ENCODE measurements at regions not wholly inside any gene's neighbourhood (a gene's known extent, or its start where the extent isn't known, plus 50 kb on each side); places are given as distances from the start of the nearest gene placed in this dataset.
"Not testable (repeated sequence)": the region's sequence is repeated elsewhere in the genome, so short reads cannot be mapped to it uniquely, and the experiment has no call there.

DNA sequence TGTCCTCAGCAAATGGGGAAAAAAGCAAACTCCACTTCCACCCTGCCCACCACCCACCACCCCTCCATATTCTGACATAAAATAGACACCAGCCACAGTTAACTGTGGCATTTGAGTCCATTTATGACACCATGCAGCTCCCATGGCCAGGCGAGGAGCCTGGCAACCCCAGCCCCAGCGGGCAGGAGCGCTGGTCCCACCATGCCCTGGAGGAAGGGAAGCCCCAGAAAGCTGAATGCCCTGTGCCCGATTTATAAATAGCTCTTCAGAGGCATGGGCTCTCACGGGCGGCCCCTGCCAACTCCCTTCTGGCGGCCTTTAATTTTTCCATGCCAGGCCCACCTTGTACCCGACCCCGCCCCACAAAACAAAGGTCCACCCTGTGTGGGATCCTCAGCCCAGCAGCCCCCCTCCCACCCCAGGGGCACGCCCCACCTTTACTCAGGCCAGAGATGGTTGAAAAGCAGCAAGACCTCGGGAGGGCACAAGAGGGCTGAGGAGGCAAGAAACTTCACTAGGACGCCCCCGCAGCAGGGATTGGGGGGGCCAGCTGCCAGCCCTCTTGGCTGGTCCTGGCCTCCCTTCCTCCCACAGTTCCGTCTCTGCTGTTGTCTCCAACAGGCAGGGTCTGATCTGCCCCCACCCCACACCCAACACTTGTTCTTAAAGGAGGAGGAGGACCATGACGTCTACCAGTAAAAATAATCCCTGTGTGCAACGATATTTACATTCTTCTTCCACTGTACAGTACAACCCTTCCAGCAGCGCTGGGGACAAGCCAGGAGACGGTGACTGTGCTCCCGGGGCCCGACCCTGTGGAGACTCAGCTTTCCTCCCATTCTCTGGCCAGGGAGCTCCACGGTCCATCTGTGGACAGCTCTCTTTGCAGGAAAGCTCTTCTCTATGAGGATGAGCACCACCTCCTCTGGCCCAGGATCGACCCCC lies 115.6 kb upstream of the CDYL start:
- intact Hi-C loops (cut with micrococcal nuclease) = no loop called here

DNA sequence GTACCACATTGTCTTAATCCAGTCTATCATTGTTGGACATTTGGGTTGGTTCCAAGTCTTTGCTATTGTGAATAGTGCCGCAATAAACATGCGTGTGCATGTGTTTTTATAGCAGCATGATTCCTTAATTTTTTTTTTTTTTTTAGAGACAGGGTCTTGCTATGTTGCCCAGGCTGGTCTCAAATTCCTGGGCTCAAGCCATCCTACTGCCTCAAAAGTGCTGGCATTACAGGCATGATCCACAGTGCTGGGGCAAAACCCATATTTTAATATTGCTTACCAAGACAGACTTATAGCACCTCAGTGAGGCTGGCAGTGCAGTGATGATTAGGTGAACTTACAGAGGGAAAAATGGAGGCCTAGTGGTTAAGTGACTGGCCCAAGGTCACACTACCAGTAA lies 116.5 kb upstream of the CDYL start:
- BruUV-seq (replicated peaks); H3K27ac ChIP-seq (ENCODE audit: insufficient read depth, low read depth, low read length); H4K20me1 ChIP-seq (replicated peaks; ENCODE audit: control insufficient read depth, extremely low read depth, insufficient read depth, low read length); POLR2A ChIA-PET; H3K9me1 ChIP-seq (replicated peaks; ENCODE audit: control insufficient read depth, extremely low read depth, insufficient read depth, low read length); intact Hi-C loops (cut with micrococcal nuclease); H3K4me3 ChIP-seq (replicated peaks in 1 of 3; ENCODE audit: insufficient read depth in 1 of 3, low read depth in 1 of 3, low read length in 3 of 3); H2AFZ ChIP-seq (ENCODE audit: low read depth, low read length); dilution Hi-C loops (cut with MboI; ENCODE audit: extremely low pct_ligation_motif_present, low sequenced_read_pairs); H3K4me2 ChIP-seq (ENCODE audit: insufficient read depth, low read length); H3K4me1 ChIP-seq (ENCODE audit: control insufficient read depth, extremely low read depth, insufficient read depth, low read length); H3K27me3 ChIP-seq (ENCODE audit: control insufficient read depth in 2 of 2, insufficient read depth in 2 of 2, low read length in 2 of 2); H3K79me2 ChIP-seq (ENCODE audit: control insufficient read depth, insufficient read depth, low read length); H3K9me3 ChIP-seq (replicated peaks; ENCODE audit: control insufficient read depth, insufficient read depth, low read length); FAIRE-seq; H3K9ac ChIP-seq (replicated peaks; ENCODE audit: extremely low read depth, insufficient read depth, low read length); H3K36me3 ChIP-seq (ENCODE audit: control insufficient read depth in 2 of 2, extremely low read depth in 1 of 2, insufficient read depth in 2 of 2, low read length in 2 of 2); DNase-seq (ENCODE audit: low read depth, low spot score): not testable (repeated sequence)
- CTCF ChIA-PET = interaction anchor here (1.1 to 1.5 kb wide), 2 partner anchors 13 to 116 kb away, joined by 3 to 4 read pairs; no protein-coding TSS in a partner anchor

More for the DNA sequence above, 115.6 kb upstream of the CDYL start:
- Histone ChIP-seq H3K36me3 (ENCODE audit: control insufficient read depth in 2 of 2, extremely low read depth in 1 of 2, insufficient read depth in 2 of 2, low read length in 2 of 2) (no peaks in the 10 kb centered on the region), H3K9me3 (replicated peaks; ENCODE audit: control insufficient read depth, insufficient read depth, low read length) (no peaks in the 10 kb centered on the region), H3K4me3 (replicated peaks in 1 of 3; ENCODE audit: insufficient read depth in 1 of 3, low read depth in 1 of 3, low read length in 3 of 3) (no peak overlapping the region), H3K9ac (replicated peaks; ENCODE audit: extremely low read depth, insufficient read depth, low read length) (no peak overlapping the region), H4K20me1 (replicated peaks; ENCODE audit: control insufficient read depth, extremely low read depth, insufficient read depth, low read length) (no peaks in the 10 kb centered on the region), H3K79me2 (ENCODE audit: control insufficient read depth, insufficient read depth, low read length) (no peaks in the 10 kb centered on the region), H3K4me1 (ENCODE audit: control insufficient read depth, extremely low read depth, insufficient read depth, low read length) (no peaks in the 10 kb centered on the region), H3K9me1 (replicated peaks; ENCODE audit: control insufficient read depth, extremely low read depth, insufficient read depth, low read length) (no peaks in the 10 kb centered on the region), H3K27ac (ENCODE audit: insufficient read depth, low read depth, low read length) (no peak overlapping the region), H2AFZ (ENCODE audit: low read depth, low read length) (no peak overlapping the region), H3K4me2 (ENCODE audit: insufficient read depth, low read length) (no peak overlapping the region), H3K27me3 (ENCODE audit: control insufficient read depth in 2 of 2, insufficient read depth in 2 of 2, low read length in 2 of 2) (no peaks in the 10 kb centered on the region)
- dilution Hi-C loops (cut with MboI; ENCODE audit: extremely low pct_ligation_motif_present, low sequenced_read_pairs) = no loop called here
- TF ChIP-seq JUN (IDR thresholded peaks at IDR 0.05; ENCODE audit: borderline replicate concordance, insufficient read depth, insufficient read length, low read depth) = no peak
- TF ChIP-seq POLR2A (IDR thresholded peaks at IDR 0.05; ENCODE audit: low read depth, low read length) = no peak
- TF ChIP-seq, protein P1, sequence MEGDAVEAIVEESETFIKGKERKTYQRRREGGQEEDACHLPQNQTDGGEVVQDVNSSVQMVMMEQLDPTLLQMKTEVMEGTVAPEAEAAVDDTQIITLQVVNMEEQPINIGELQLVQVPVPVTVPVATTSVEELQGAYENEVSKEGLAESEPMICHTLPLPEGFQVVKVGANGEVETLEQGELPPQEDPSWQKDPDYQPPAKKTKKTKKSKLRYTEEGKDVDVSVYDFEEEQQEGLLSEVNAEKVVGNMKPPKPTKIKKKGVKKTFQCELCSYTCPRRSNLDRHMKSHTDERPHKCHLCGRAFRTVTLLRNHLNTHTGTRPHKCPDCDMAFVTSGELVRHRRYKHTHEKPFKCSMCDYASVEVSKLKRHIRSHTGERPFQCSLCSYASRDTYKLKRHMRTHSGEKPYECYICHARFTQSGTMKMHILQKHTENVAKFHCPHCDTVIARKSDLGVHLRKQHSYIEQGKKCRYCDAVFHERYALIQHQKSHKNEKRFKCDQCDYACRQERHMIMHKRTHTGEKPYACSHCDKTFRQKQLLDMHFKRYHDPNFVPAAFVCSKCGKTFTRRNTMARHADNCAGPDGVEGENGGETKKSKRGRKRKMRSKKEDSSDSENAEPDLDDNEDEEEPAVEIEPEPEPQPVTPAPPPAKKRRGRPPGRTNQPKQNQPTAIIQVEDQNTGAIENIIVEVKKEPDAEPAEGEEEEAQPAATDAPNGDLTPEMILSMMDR (IDR thresholded peaks at IDR 0.05; ENCODE audit: extremely low read depth in 1 of 2, insufficient read depth in 1 of 2, low read depth in 1 of 2, low read length in 2 of 2) = no peak
- TF ChIP-seq, protein P2, sequence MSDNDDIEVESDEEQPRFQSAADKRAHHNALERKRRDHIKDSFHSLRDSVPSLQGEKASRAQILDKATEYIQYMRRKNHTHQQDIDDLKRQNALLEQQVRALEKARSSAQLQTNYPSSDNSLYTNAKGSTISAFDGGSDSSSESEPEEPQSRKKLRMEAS (IDR thresholded peaks at IDR 0.05; ENCODE audit: insufficient read depth, insufficient read length) = no peak
- TF ChIP-seq GATA2 (IDR thresholded peaks at IDR 0.05; ENCODE audit: insufficient read depth, insufficient read length, low read depth, low read length) = no peak
- no peak for TF ChIP-seq FOS (IDR thresholded peaks at IDR 0.05; ENCODE audit: borderline replicate concordance, insufficient read depth, low read length)
- TF ChIP-seq MYC (IDR thresholded peaks at IDR 0.05; ENCODE audit: low read depth, low read length) = no peak
- TF ChIP-seq EZH2 (IDR thresholded peaks at IDR 0.05; ENCODE audit: borderline replicate concordance, low read depth, low read length, severe bottlenecking) = no peak
- TF ChIP-seq POLR2AphosphoS5 (IDR thresholded peaks at IDR 0.05; ENCODE audit: insufficient read depth, low read depth, low read length) = no peak
- POLR2A ChIA-PET = interaction anchor here (0.6 kb wide), 1 partner anchor 13 kb away, joined by 3 read pairs; no protein-coding TSS in a partner anchor
- BruUV-seq (replicated peaks) = no TSS peak
- no peak for FAIRE-seq
- CTCF ChIA-PET = interaction anchor here (0.9 to 1.5 kb wide), 4 partner anchors 9 to 115 kb away, joined by 3 to 4 read pairs (median 3); no protein-coding TSS in a partner anchor
- no peak for DNase-seq (ENCODE audit: low read depth, low spot score)
